A673 (cell line): ENCODE measurements at regions not wholly inside any gene's neighbourhood (a gene's known extent, or its start where the extent isn't known, plus 50 kb on each side); places are given as distances from the start of the nearest gene placed in this dataset.
"Not testable (repeated sequence)": the region's sequence is repeated elsewhere in the genome, so short reads cannot be mapped to it uniquely, and the experiment has no call there.

ENCODE experiments used
- CTCF ChIP-seq: fragments of 300-800, 200-600 bp; sonication (generic); conservative IDR thresholded peaks from 2 replicates; pipeline ENCODE4 v1.5.1; 2017; ENCODE audit warnings: low read depth, mild to moderate bottlenecking, antibody characterized with exemption, low read length, moderate library complexity, mixed read lengths
- EZH2 ChIP-seq: fragments of 200-600 bp; sonication (generic); IDR thresholded peaks from 2 replicates; pipeline ENCODE4 v1.6.1; 2017; ENCODE audit warnings: borderline replicate concordance, low read depth, mild to moderate bottlenecking, mixed read lengths, antibody characterized with exemption, low read length; ENCODE audit not compliant: poor library complexity, severe bottlenecking

- not testable (repeated sequence) for TF ChIP-seq EZH2
- TF ChIP-seq CTCF = peak; percentile 35; the same call in 1 of the 2 replicates
These were observed 405.1 kb upstream of the FRG2C start for GRCh38 chr3:75258825-75259683.
